ENCODE measurements at regions not wholly inside any gene's neighbourhood (a gene's known extent, or its start where the extent isn't known, plus 50 kb on each side); places are given as distances from the start of the nearest gene placed in this dataset.
"Not testable (repeated sequence)": the region's sequence is repeated elsewhere in the genome, so short reads cannot be mapped to it uniquely, and the experiment has no call there.

DNA sequence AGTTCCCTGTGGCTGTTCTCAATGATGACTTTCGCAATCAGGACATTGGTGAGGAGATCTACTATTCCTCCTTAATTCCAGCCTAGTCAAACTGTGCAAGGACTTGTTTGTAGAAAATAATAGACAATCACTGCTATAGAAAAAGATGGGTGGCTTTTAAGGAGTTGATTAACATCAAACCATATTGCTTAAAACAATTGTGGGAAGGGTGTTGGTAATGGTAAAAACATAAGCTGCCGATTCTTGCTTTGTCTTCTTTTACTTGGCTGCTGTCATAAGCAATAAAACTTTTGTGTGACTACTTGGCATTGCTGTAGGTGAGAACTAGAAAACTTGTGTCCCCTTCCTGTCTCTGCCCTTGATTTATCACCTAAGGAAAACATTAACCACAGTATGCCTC is 561.2 kb upstream of the SEMA6A start:
- DNase-seq (ENCODE audit: low spot score): no peak

DNA sequence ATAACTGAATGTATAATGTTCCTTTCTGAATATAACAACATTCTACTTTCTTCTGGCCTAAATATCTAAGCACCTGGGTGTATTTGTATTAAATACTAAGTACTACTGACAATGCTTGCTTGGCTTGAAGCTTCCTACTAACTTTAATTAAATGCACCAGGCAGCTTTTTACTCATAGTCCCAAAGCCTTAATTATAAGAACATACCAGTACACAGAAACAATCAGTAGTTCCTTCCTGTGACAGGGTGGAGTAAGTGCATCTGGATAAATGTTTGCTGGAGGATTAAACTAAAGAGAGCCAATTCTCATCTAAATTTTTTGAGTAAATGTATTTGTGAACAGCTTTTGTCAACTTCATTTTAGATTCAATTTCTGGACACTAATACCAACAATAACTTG is 558.6 kb upstream of the SEMA6A start:
- DNase-seq (ENCODE audit: low spot score): no peak

DNA sequence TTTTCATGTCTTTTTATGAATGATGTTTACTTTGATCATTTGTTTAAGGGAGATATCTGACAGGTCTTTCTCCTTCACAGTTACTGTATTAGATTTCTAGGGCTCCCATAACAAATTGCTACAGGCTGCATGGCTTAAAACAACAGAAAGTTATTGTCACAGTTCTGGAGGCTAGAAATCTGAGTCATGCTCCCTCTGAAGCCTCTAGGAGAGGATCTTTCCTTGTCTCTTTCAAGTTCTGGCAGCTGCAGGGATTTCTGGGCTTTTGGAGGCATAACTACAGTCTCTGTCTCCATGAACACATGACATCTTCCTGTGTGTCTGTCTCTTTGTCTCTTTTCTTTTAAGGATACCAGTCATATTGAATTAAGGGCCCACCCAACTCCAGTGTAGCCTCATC is 557.3 kb upstream of the SEMA6A start:
- no peak for DNase-seq (ENCODE audit: low spot score)

DNA sequence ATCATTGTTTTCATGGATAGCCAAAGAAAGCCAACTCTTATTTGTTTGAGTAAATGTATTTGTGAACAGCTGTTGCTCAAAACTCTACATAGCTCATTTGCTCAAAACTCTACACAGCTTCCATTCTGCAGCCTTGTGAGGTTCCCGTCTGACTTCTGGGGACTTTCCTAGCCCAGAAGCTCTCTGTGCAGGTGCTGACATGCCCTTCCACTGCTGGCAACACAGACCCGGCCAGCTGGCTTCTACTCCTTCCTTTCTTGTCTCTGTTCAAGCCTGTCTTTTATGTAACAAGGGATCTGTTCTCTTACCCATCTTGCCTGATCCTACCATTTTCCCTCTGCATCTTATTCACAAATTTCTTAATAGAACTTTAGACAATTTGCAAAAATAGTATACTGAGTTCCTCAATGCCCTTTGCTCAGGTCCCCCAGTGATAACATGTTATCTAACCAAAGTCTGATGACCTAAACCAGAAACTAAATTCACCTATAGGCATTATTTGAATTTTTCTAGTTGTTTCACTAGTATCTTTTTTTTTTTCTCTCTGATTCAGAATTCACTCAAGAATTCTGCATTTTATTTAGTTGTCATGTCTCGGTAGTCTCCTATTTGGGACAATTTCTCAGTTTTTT is 556.5 kb upstream of the SEMA6A start:
- DNase-seq (ENCODE audit: low spot score): no peak

DNA sequence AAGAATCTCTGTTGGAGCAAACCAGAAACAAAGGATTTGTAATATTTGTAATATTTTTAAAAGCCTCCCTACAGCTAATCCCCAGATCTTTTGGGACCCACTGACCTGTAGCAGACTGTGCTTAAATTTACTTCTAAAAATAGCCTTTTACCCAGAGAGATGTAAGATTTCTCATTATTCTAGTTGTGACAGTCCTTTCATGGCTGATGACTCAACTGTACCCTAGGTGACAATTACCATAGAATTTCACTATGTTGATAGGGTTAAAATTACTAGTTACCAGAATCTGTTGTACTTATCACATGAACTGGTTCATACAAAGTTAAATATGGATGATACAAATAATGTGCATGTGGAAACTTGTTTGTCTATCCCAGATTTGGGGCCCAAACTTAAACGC is 543.9 kb upstream of the SEMA6A start:
- DNase-seq (ENCODE audit: low spot score): no peak

DNA sequence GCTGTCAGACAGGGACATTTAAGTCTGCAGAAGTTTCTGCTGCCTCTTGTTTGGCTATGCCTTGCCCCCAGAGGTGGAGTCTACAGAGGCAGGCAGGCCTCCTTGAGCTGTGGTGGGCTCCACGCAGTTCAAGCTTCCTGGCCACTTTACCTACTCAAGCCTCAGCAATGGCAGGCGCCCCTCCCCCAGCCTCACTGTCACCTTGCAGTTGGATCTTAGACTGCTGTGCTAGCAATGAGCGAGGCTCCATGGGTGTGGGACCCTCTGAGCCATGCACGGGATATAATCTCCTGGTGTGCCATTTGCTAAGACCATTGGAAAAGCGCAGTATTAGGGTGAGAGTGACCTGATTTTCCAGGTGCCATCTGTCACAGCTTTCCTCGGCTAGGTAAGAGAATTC is 542.7 kb upstream of the SEMA6A start:
- not testable (repeated sequence) for DNase-seq (ENCODE audit: low spot score)

DNA sequence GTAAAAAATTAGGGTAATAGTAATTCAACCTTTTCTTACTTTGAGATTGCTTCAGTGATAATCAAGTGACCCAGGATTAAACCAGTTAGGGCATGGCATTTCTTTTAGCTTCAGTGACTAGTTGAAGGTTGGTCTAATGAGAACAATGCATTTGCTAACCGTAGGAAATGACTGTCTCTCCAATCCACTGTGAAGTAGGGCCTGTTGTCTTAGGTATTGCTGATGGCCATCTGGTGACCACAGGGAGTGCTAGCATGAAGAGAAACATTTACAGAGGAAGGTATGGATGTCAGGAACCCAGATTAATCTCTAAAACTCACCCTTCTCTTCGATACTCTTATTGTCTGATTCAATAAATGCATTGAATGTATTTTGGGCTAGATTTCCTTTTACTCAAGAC is 535.9 kb upstream of the SEMA6A start:
- no peak for DNase-seq (ENCODE audit: low spot score)

DNA sequence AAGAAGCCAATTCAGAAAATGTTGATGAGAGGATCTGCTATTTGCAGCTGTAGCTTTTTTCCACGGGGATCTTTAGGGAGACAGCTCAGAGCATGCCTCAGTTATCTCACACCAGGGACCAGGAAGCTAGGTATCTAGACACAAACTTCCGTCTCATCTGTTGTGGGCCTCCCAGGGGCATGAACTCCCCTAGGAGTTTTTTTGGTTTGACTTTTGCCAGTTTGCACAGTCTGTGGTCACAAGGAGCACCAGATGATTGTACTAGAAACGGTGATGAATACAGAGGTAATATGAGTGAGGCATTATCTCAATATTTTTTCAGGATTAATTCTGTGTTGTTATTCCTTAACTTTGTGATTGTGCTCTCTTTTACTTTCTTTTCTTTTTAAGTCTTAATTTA is 533.2 kb upstream of the SEMA6A start:
- no peak for DNase-seq (ENCODE audit: low spot score)

DNA sequence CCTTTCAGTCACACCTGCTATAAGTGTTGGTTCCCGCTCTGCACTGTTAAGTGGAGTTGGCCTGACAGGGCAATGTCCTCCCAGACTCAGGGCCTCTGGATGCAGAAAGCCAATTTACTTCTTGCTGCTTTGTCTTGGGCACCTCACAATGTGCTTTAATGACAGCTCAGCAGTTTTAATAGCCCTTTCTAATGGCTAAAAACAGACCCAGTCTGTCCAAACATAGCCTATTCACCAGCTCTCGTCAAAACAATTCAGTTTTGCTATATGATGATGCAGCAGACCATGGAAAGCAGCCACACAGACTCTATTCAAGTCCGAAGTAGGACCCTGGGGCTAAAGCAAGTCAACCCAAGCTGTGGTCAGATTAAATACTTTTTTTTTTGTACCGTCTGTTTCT is 529.1 kb upstream of the SEMA6A start:
- no peak for DNase-seq (ENCODE audit: low spot score)

DNA sequence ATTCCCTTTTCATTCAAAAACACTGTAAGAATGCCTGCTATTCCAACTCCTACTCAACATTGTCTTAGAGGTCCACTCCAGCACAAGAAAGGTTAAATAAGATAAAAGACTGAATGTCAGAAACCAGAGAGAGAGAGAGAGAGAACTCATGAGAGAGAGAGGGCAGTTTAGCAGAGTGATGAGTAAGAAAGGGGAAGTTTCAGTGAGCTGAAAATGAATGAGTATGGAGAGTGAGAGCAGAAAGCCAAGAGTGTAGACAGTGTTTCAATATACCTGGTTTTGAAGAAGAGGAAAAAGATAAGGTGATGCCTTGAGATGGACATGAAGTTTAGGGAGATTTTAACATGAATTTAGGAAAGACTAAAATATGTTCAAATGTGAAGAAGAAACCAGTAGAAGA is 528.0 kb upstream of the SEMA6A start:
- no peak for DNase-seq (ENCODE audit: low spot score)

DNA sequence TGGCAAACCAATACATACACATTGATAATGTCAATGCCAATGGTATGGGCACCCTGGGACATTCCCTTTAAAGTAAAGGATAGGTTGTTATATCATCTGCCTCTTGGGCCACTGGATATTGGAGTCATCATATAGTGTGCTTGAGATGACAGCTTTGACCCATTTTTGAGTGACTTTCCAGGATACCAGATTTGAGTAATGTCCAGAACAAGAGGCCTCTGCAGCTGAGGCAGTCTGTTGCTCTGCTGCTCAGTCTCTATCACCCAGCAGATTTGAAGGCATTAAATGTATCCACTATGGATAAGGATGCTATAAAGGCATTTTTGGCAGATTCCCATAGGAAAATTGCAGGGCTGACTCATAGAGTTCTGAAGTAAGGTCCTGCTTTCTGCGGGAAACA is 525.6 kb upstream of the SEMA6A start:
- DNase-seq (ENCODE audit: low spot score): no peak

DNA sequence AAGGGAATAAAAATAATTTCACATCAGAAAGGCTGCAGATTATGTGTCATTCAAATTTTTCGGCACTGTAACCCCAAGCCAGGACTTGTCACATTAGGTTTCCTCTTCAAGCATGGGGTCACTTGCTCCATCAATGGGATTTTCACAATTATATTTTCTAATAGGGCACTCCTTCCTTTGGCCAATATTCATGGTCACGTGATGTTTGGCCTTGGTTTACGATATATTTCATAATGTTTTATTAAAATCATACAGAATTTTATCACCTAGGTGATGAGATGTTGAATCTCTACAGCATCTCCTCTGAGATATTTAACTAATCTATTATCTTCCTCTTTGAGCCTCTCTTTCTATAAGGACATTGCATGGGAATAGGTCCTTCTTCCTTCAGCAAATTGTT is 523.5 kb upstream of the SEMA6A start:
- DNase-seq (ENCODE audit: low spot score): no peak

DNA sequence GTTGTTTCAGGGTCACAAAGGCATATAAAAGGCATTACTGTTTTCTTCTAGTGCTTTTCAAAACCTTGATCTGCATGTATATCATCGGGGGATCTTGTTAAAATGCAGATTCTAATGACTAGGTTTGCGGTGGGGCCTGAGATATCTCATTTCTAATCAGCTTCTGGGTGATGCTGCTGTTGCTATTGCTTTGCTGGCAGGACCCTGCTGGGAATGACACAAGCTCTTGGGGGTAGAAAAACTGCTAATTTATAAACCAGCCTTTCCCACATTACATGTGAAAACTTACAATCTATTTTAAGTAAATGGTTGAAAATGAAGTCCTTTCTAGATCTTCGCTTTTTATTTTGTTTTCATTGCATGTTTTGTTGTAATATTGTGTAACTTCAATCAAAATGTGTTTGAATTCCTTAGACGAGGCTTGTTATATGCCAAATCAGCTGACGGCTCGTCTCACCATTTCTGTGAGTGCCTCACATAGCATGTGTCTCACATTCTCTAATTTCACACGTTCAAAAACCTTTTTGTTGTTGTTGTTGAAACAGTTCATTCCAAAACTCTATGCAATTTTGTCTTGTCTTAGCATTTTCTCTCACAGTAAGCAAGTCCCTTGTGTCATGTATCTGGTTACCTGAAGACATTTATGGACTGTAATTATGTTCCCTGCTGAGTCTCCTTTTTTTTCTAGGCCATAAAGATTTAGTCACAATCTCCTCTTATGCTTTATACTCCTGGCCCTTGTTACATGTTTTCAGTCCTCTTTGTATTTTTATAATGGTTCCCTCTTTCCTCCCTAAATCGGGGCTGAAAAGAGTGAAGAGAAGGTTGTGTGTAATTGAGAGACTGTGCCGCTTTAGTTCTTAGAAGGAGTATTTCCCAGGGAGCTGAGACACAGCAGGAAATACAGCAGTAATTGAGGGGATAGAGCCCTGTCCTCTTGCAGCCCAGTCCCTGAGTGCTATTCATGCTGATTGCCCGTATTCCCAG is 521.0 kb upstream of the SEMA6A start:
- no peak for DNase-seq (ENCODE audit: low spot score)

DNA sequence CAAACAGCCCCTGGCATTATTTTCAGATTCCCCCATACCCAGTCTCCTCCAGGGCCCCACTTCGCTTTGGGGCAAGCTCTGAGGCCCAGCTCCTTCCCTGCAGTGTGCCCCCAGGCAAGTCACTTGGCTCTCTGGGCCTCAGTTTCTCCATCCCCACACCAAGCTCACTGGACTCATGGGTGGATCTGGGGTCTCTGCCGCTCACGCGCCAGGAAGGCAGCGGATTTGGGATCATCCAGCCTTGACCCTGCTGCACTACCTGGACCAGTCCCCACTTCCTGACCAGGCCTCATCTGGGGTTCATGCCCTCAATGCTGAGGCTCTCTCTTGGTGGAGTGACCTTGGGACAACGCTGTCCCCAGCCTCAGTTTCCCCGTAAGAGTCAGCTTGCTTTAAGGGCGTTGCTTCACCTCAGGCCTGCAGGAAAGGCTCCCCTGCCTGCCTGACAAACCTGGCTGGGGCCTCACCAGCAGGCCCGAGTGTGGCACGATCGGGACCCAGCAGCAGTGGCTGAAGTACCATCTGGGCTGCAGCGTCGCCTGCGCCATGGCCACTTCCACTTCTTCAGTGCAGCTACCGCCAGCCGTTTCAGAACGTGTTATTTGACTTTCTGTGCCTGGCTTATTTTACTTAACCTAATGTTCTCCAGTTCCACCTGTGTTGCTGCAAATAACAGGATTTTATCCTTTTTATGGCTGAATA is 519.6 kb upstream of the SEMA6A start:
- DNase-seq (ENCODE audit: low spot score): no peak

DNA sequence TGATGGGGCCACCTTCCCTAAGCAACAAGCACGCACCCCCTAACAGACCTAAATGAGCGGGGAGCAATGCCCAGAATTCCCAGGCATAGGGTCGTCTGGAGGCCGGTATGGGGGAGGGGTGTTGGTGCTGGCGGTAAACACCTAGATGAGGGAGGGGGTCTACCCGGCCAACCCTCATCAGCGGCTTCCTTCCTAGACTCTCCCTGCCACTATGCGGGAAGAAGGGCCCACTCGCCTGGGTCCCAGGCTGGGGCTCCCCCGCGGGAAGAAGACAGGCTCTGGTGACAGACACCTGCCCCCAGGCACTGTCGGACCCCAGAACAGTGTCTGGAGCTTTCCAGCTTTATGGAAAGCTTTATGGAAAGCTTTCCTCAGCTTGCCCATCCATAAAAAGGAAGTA is 519.0 kb upstream of the SEMA6A start:
- DNase-seq (ENCODE audit: low spot score): no peak

DNA sequence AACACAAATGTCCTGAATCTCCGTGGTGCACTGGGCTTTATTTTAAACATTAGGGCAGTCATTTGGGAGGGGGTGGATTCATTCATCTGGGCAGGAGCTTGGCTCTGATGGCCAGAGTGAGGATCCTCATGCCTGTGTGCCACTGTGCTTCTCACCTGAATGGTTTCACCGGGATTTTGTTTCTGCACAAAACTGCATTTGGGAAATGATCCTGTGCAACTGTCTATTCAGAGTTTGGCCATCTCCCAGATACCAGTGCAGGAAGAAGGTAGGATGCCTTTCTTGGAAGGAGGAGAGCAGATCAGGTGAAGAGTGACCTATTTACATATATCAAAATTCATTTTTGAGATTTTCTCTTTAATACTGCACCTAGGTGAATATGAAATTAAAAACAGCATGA is 514.4 kb upstream of the SEMA6A start:
- no peak for DNase-seq (ENCODE audit: low spot score)

DNA sequence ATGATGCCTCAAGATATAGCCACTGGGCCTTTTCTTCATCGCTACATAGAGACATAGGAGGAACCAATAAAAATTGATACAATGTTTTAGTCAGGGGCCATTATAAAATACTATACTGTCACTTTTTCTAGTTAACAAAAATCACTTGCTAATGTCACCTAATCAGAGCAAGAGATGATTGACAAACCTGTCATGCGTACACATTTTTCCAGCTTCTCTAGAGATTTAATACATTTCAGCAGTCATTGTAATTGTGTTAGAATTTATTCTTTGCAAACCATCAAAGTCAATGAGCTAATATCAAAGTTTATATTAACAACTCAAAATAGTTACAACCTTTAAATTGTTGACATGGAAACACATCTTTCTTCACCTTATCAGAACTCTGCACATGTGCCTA is 513.6 kb upstream of the SEMA6A start:
- DNase-seq (ENCODE audit: low spot score): no peak

DNA sequence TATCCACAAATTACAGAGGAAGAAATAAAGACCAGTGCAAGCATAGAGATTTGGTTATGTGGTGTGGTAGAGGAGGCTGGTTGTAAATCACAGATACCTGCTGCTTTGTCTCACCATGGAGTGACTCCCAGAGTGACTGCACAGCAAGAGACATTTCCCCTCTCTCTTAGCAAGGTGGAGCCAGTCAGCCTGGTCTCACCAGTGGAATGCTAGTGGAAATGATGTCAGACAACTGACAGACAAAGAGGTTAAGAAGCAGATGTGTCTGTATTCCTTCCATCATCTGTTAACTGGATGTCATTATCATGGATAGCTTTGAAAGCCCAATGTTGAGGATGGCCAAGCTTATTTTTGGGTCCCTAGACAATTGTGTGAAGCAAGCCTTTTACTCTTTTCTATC is 509.4 kb upstream of the SEMA6A start:
- DNase-seq (ENCODE audit: low spot score): no peak

DNA sequence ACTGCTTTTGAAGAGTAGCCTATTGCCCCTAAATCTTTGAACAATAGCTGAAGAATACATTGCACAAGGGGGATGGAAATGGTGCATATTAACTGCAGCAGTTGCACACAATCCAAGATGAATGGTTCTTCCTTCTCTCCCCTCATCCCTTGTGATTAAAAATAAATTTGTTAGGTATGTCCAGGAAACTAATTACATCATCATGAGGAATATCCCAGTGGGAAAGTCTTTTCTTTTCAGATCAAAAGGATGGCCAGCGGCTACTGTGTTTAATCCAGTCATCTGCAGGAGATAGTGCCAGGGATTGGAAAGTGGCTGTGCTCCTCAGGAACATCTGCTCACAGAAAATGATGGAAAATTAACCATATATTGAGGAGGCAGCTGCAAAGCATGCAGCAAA is 508.4 kb upstream of the SEMA6A start:
- no peak for DNase-seq (ENCODE audit: low spot score)

DNA sequence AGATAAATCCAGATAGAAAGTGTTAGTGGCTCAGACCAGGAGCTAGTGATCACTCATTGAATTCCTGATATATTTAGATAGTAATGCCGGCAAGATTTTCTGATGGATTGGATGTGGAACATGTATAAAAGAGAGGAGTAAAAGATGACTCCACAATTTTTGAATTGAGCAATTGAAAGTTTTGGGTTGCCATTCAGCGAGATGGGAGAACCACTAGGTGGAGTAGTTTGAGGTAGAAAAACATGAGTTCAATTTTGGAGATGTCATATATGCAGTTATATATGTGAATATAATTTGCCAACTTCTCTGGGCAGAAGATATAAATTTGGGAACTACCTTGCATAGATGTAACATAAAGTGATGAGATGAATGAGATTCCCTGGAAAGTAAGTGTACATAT is 502.5 kb upstream of the SEMA6A start:
- no peak for DNase-seq (ENCODE audit: low spot score)

DNA sequence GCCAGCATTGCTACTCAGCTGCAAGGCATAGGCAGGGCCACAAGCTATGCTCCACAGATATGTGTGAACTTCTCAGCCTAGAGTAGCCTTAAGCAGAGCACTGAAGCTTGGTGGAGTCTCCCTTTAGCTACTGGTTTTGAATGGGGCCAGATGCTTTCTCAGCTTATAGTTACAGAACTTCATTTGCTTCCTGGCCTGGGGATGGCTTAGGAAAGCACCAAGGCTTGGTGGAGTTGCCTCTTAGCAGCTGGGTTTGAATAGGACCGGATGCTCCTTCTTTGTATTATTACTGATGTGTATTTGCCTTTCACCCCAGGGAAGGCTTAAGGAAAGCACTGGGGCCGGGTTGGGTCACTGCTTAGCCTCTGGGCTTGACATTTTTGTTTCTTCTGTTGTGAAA is 497.8 kb upstream of the SEMA6A start:
- DNase-seq (ENCODE audit: low spot score): no peak

DNA sequence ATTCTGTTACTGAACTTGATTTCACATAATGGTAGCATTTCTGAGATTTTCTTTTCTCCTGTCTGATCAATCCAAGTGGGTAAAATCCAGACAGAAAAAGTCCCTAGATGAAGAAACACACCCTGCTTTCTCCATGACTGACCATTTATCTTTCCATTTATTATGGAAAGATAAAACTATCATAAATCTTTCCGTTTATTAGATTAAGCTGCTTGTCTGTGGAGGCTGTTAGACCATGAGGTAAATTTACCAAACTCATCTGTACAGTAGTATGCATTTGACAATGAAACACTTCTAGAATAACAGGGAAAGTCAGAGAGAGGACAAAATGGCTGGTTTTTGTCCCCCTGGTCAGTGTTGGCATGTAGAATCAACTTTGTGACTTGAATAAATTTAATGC is 491.2 kb upstream of the SEMA6A start:
- DNase-seq (ENCODE audit: low spot score): no peak

DNA sequence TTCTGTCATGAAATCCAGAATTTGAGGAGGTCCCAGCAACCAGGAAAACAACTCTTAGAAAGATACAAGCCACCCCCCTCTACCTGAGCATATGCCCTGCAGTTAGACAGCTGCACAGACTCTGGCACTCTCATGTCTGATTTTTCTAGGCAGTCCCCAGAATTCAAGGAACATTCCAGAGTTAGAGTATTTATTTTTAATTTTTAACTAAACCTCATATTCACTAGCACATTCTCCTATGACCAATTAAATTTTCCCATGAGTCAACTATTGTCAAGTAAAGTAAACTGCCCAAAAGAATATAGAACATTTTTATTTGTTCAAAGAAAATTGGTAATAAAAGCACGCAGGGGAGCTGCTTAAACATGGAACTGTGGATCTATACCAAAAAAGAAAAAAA is 490.5 kb upstream of the SEMA6A start:
- no peak for DNase-seq (ENCODE audit: low spot score)
